HCT116 (cell line): ENCODE measurements at regions not wholly inside any gene's neighbourhood (a gene's known extent, or its start where the extent isn't known, plus 50 kb on each side); places are given as distances from the start of the nearest gene placed in this dataset.
A peak's percentile ranks its signal among the peaks of the same experiment; 100 is the strongest.

Experiments used
- ATAC-seq: fragments of 200-7000 bp; cut with Tn5 transposase; 2 replicates; pipeline ENCODE4 v1.9.1; 2020; ENCODE audit warnings: mild to moderate bottlenecking, moderate library complexity
- BruUV-seq: library from RNA; stranded (reverse); fragments of 400-500 nt; replicated peaks from 2 replicates; lab custom pipeline; 2021; lab: Mats Ljungman, UMichigan
- CTCF ChIA-PET: fragments of 300-600 bp; sonication (Branson Sonifier 250); formaldehyde crosslinking; loops from one replicate; lab custom pipeline; 2021; ENCODE audit warnings: antibody characterized with exemption; lab: Charles Lee
- POLR2A ChIA-PET: fragments of 300-600, 350-600 bp; sonication (Branson Sonifier 250); formaldehyde crosslinking; loops from one replicate; lab custom pipeline; 2021; ENCODE audit warnings: antibody characterized with exemption; lab: Charles Lee
- RAD21 ChIA-PET, 2 experiments: fragments of 300-600 bp; sonication (Branson Sonifier 250); formaldehyde crosslinking; loops; one replicate each; lab custom pipeline; 2023; ENCODE audit warnings: low total read pairs in 2 of 2; ENCODE audit not compliant: uncharacterized antibody in 2 of 2, unreplicated experiment in 2 of 2, low non-redundant PET in 1 of 2; lab: Charles Lee
- DNase-seq: peaks from one replicate; pipeline ENCODE4 v3.0.0-alpha.2; 2010; ENCODE audit warnings: low read depth, low spot score
- H2AFZ ChIP-seq: fragments of 200-600 bp; shearing (Covaris generic), sonication (generic); 2 replicates; pipeline ENCODE4 v1.6.1; 2017; ENCODE audit warnings: low read depth, mixed run types, mixed read lengths, antibody characterized with exemption, low read length; ENCODE audit not compliant: poor library complexity, severe bottlenecking
- H3K27ac ChIP-seq: 2 replicates; pipeline ENCODE4 v1.5.1; 2012; ENCODE audit warnings: low read depth, low read length
- H3K27me3 ChIP-seq: fragments of 200-600 bp; sonication (generic); 2 replicates; pipeline ENCODE4 v1.6.1; 2016; ENCODE audit warnings: mixed run types, low read length, mixed read lengths; ENCODE audit not compliant: insufficient read depth
- H3K36me3 ChIP-seq, 2 experiments: fragments of 200-500 bp in 1 of 2; fragments of 200-600 bp in 1 of 2; sonication (Bioruptor generic) in 1 of 2; sonication (generic) in 1 of 2; 2 replicates each; pipeline versions ENCODE4 v1.5.1 to v1.6.1; 2014 to 2016; ENCODE audit warnings: low read length in 2 of 2, inconsistent platforms in 1 of 2, mixed read lengths in 1 of 2, mixed run types in 1 of 2; ENCODE audit not compliant: insufficient read depth in 2 of 2, control insufficient read depth in 1 of 2
- H3K4me1 ChIP-seq, 2 experiments: fragments of 200-600 bp in 1 of 2; sonication (generic) in 1 of 2; 2 replicates each; pipeline versions ENCODE4 v1.5.1 to v1.6.1; 2012 to 2017; ENCODE audit warnings: low read length in 2 of 2, inconsistent platforms in 1 of 2, mild to moderate bottlenecking in 1 of 2, mixed read lengths in 1 of 2, mixed run types in 1 of 2, moderate library complexity in 1 of 2; ENCODE audit not compliant: insufficient read depth in 2 of 2, control insufficient read depth in 1 of 2
- H3K4me2 ChIP-seq: fragments of 200-600 bp; sonication (generic); 2 replicates; pipeline ENCODE4 v1.6.1; 2017; ENCODE audit warnings: mixed run types, low read length, mixed read lengths
- H3K4me3 ChIP-seq, 2 experiments: fragments of 200-600 bp in 1 of 2; sonication (generic) in 1 of 2; replicated peaks in 1 of 2; 2 replicates each; pipeline ENCODE4 v1.5.1; 2011 to 2016; ENCODE audit warnings: low read length in 2 of 2, control low read depth in 1 of 2, low read depth in 1 of 2, mild to moderate bottlenecking in 1 of 2, mixed read lengths in 1 of 2, mixed run types in 1 of 2
- H3K79me2 ChIP-seq: fragments of 200-600 bp; sonication (generic); 2 replicates; pipeline ENCODE4 v1.6.1; 2017; ENCODE audit warnings: mild to moderate bottlenecking, mixed run types, low read length, moderate library complexity, mixed read lengths; ENCODE audit not compliant: insufficient read depth
- H3K9ac ChIP-seq: fragments of 200-600 bp; sonication (generic); 2 replicates; pipeline ENCODE4 v1.6.1; 2016; ENCODE audit warnings: low read length, mixed read lengths
- H3K9me2 ChIP-seq: fragments of 200-600 bp; sonication (generic), shearing (Covaris generic); 2 replicates; pipeline ENCODE4 v1.6.1; 2017; ENCODE audit warnings: mixed run types, mild to moderate bottlenecking, moderate library complexity; ENCODE audit not compliant: insufficient read depth
- H3K9me3 ChIP-seq, 2 experiments: fragments of 200-500 bp in 1 of 2; fragments of 200-600 bp in 1 of 2; sonication (Bioruptor generic) in 1 of 2; sonication (generic) in 1 of 2; 2 replicates each; pipeline ENCODE4 v1.6.1; 2014 to 2017; ENCODE audit warnings: low read length in 2 of 2, mixed read lengths in 2 of 2, inconsistent platforms in 1 of 2, low read depth in 1 of 2, mild to moderate bottlenecking in 1 of 2, mixed run types in 1 of 2, moderate library complexity in 1 of 2; ENCODE audit not compliant: control insufficient read depth in 1 of 2, insufficient read depth in 1 of 2
- H4K20me1 ChIP-seq: fragments of 200-600 bp; sonication (generic), shearing (Covaris generic); 2 replicates; pipeline ENCODE4 v1.6.1; 2017; ENCODE audit warnings: mixed run types, mild to moderate bottlenecking, moderate library complexity; ENCODE audit not compliant: insufficient read depth
- EGR1 ChIP-seq: IDR thresholded peaks from 2 replicates; pipeline ENCODE4 v1.6.1; 2012; ENCODE audit warnings: low read depth
- EZH2 ChIP-seq: fragments of 200-600 bp; sonication (generic); IDR thresholded peaks from 2 replicates; pipeline ENCODE4 v1.6.1; 2017; ENCODE audit warnings: antibody characterized with exemption, mixed run types
- EZH2phosphoT487 ChIP-seq: fragments of 200-600 bp; IDR thresholded peaks from 2 replicates; pipeline ENCODE4 v1.6.1; 2018; ENCODE audit warnings: antibody characterized with exemption, borderline replicate concordance
- FOSL1 ChIP-seq: IDR thresholded peaks from 2 replicates; pipeline ENCODE4 v1.6.1; 2012; ENCODE audit warnings: low read depth
- JUND ChIP-seq: IDR thresholded peaks from 2 replicates; pipeline ENCODE4 v1.6.1; 2012
- MAX ChIP-seq: IDR thresholded peaks from 2 replicates; pipeline ENCODE4 v1.6.1; 2012
- POLR2AphosphoS5 ChIP-seq: IDR thresholded peaks from 2 replicates; pipeline ENCODE4 v1.6.1; 2011; ENCODE audit warnings: mild to moderate bottlenecking, low read depth, low read length, moderate library complexity
- RAD21 ChIP-seq: IDR thresholded peaks from 2 replicates; pipeline ENCODE4 v1.6.1; 2012; ENCODE audit warnings: low read depth, mild to moderate bottlenecking
- SP1 ChIP-seq: IDR thresholded peaks from 2 replicates; pipeline ENCODE4 v1.6.1; 2012; ENCODE audit warnings: low read depth
- SRF ChIP-seq: IDR thresholded peaks from 2 replicates; pipeline ENCODE4 v1.6.1; 2012; ENCODE audit warnings: low read depth
- TCF7L2 ChIP-seq: IDR thresholded peaks from 2 replicates; pipeline ENCODE4 v1.7.0; 2011; ENCODE audit warnings: borderline replicate concordance, inconsistent platforms; ENCODE audit not compliant: insufficient read depth, insufficient read length; ENCODE audit errors: extremely low read depth
- YY1 ChIP-seq: IDR thresholded peaks from 2 replicates; pipeline ENCODE4 v1.6.1; 2011; ENCODE audit warnings: low read length, low read depth, moderate library complexity, mild to moderate bottlenecking; ENCODE audit not compliant: insufficient replicate concordance; ENCODE audit errors: extremely low read depth
- ZFX ChIP-seq: fragments of 450-650 bp; IDR thresholded peaks from 2 replicates; pipeline ENCODE4 v1.6.1; 2017
- ZNF274 ChIP-seq: fragments of 200-500 bp; sonication (Bioruptor generic); IDR thresholded peaks from 2 replicates; pipeline ENCODE4 v1.6.1; 2014; ENCODE audit warnings: mild to moderate bottlenecking, low read depth, low read length, inconsistent platforms
- intact Hi-C: fragments of 100-400 bp; cut with micrococcal nuclease; formaldehyde crosslinking; loops from 2 replicates; pipeline ENCODE4 v1.10.0; 2022

GRCh38 chr4:15158406-15159091, 156.3 kb downstream of the CPEB2 start:
- POLR2A ChIA-PET, result no interaction called here
- Histone ChIP-seq H3K9ac (no peak overlapping the region), H3K4me3 (no peak overlapping the region), H2AFZ (peak overlapping the region; percentile 51), H3K27me3 (0 out of 2 replicates have a peak, but pooled peaks cover 5% of the 10 kb centered on the region), H4K20me1 (no peaks in the 10 kb centered on the region), H3K9me2 (no peaks in the 10 kb centered on the region), H3K9me3 (no peaks in the 10 kb centered on the region)
- DNase-seq, result no peak
- CTCF ChIA-PET, result no interaction called here
- intact Hi-C loops, result no loop called here
- TF ChIP-seq YY1, result no peak
- TF ChIP-seq FOSL1, result no peak
- no peak for TF ChIP-seq SRF
- TF ChIP-seq RAD21, result no peak
- TF ChIP-seq JUND, result no peak
- no peak for TF ChIP-seq MAX
- no peak for TF ChIP-seq ZFX
- no peak for TF ChIP-seq EZH2
- no peak for TF ChIP-seq EZH2phosphoT487
- TF ChIP-seq POLR2AphosphoS5, result no peak
- no peak for TF ChIP-seq TCF7L2
- TF ChIP-seq ZNF274, result no peak
- no peak for TF ChIP-seq EGR1
- no peak for TF ChIP-seq SP1
- TF ChIP-seq, all 23 proteins: peak for 0
- BruUV-seq, result no TSS peak
- no peak overlapping the region for H3K4me2 ChIP-seq
- no peaks in the 10 kb centered on the region for H3K36me3 ChIP-seq
- RAD21 ChIA-PET, result interaction anchor here in 1 of 2 experiments (0.7 kb wide), 1 partner anchor 9 kb away, joined by 3 read pairs; no protein-coding TSS in a partner anchor
- H3K27ac ChIP-seq, result no peak overlapping the region
- ATAC-seq, result no peak
- H3K79me2 ChIP-seq, result no peaks in the 10 kb centered on the region
- H3K4me1 ChIP-seq, result peaks cover 0 to 5% of the 10 kb centered on the region in 2 experiments; a peak in 1 of 4 replicates
